ENCODE measurements at regions not wholly inside any gene's neighbourhood (a gene's known extent, or its start where the extent isn't known, plus 50 kb on each side); places are given as distances from the start of the nearest gene placed in this dataset.

DNA sequence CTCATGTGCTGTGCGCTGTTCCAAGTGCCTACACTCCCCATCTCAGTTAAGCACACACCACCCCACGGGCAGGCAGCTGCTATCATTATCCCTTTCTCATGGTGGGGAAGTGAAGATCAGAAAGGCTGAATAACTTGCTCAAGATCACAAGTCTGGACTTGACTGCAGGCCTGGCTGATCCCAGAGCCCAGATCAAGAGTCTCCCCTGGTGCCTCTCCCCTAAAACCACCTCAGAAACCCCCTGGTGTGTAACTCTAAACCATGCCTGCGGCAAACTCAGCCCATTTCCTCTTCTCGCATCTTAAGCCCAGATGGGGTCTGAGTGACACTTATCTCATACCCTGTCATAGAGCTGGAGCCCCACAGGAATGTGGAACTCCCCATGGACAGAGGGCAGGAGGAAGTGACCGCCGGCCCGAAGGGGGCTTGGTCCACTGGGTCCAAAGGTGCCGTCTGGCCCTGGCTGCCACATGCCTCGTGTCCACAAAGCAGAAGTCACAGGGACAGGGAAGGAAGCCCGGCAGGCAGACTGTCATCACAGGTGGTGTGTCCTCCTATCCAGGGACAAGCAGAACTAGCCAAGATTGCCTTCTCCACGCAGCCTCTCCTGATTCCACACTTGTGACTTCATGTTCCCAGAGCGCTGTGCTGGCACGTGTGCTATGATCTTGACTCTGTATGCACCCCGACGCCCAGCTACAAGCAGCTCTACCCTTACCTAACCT, 92.1 kb downstream of the SYF2 start (continued):
- TF ChIP-seq, protein P1, sequence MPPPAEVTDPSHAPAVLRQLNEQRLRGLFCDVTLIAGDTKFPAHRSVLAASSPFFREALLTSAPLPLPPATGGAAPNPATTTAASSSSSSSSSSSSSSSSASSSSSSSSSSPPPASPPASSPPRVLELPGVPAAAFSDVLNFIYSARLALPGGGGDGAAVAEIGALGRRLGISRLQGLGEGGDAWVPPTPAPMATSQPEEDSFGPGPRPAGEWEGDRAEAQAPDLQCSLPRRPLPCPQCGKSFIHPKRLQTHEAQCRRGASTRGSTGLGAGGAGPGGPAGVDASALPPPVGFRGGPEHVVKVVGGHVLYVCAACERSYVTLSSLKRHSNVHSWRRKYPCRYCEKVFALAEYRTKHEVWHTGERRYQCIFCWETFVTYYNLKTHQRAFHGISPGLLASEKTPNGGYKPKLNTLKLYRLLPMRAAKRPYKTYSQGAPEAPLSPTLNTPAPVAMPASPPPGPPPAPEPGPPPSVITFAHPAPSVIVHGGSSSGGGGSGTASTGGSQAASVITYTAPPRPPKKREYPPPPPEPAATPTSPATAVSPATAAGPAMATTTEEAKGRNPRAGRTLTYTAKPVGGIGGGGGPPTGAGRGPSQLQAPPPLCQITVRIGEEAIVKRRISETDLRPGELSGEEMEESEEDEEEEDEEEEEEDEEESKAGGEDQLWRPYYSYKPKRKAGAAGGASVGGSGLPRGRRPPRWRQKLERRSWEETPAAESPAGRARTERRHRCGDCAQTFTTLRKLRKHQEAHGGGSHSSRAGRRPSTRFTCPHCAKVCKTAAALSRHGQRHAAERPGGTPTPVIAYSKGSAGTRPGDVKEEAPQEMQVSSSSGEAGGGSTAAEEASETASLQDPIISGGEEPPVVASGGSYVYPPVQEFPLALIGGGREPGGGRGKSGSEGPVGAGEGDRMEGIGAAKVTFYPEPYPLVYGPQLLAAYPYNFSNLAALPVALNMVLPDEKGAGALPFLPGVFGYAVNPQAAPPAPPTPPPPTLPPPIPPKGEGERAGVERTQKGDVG (CRISPR knock-in tag; IDR thresholded peaks at IDR 0.05; ENCODE audit: borderline replicate concordance): 0 out of 2 replicates have a peak, but pooled peaks have one; percentile 62
- TF ChIP-seq MLLT10 (CRISPR knock-in tag; IDR thresholded peaks at IDR 0.05): no peak
- TF ChIP-seq, protein P2, sequence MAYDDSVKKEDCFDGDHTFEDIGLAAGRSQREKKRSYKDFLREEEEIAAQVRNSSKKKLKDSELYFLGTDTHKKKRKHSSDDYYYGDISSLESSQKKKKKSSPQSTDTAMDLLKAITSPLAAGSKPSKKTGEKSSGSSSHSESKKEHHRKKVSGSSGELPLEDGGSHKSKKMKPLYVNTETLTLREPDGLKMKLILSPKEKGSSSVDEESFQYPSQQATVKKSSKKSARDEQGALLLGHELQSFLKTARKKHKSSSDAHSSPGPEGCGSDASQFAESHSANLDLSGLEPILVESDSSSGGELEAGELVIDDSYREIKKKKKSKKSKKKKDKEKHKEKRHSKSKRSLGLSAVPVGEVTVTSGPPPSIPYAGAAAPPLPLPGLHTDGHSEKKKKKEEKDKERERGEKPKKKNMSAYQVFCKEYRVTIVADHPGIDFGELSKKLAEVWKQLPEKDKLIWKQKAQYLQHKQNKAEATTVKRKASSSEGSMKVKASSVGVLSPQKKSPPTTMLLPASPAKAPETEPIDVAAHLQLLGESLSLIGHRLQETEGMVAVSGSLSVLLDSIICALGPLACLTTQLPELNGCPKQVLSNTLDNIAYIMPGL (CRISPR knock-in tag; IDR thresholded peaks at IDR 0.05; ENCODE audit: borderline replicate concordance in 1 of 2, low read depth in 1 of 2): peak; percentile 32 to 55; a peak in 2 of 4 replicates
- TF ChIP-seq TBX2 (CRISPR knock-in tag; IDR thresholded peaks at IDR 0.05; ENCODE audit: borderline replicate concordance): peak; percentile 65; the same call in 1 of the 2 replicates
- TF ChIP-seq, protein P3, sequence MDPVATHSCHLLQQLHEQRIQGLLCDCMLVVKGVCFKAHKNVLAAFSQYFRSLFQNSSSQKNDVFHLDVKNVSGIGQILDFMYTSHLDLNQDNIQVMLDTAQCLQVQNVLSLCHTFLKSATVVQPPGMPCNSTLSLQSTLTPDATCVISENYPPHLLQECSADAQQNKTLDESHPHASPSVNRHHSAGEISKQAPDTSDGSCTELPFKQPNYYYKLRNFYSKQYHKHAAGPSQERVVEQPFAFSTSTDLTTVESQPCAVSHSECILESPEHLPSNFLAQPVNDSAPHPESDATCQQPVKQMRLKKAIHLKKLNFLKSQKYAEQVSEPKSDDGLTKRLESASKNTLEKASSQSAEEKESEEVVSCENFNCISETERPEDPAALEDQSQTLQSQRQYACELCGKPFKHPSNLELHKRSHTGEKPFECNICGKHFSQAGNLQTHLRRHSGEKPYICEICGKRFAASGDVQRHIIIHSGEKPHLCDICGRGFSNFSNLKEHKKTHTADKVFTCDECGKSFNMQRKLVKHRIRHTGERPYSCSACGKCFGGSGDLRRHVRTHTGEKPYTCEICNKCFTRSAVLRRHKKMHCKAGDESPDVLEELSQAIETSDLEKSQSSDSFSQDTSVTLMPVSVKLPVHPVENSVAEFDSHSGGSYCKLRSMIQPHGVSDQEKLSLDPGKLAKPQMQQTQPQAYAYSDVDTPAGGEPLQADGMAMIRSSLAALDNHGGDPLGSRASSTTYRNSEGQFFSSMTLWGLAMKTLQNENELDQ (CRISPR knock-in tag; IDR thresholded peaks at IDR 0.05; ENCODE audit: borderline replicate concordance): no peak
- TF ChIP-seq IKZF4 (CRISPR knock-in tag; IDR thresholded peaks at IDR 0.05; ENCODE audit: borderline replicate concordance, low read depth, not compliant biosample characterization): peak; percentile 25
- TF ChIP-seq, protein P4, sequence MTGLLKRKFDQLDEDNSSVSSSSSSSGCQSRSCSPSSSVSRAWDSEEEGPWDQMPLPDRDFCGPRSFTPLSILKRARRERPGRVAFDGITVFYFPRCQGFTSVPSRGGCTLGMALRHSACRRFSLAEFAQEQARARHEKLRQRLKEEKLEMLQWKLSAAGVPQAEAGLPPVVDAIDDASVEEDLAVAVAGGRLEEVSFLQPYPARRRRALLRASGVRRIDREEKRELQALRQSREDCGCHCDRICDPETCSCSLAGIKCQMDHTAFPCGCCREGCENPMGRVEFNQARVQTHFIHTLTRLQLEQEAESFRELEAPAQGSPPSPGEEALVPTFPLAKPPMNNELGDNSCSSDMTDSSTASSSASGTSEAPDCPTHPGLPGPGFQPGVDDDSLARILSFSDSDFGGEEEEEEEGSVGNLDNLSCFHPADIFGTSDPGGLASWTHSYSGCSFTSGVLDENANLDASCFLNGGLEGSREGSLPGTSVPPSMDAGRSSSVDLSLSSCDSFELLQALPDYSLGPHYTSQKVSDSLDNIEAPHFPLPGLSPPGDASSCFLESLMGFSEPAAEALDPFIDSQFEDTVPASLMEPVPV (CRISPR knock-in tag; IDR thresholded peaks at IDR 0.05): no peak
- TF ChIP-seq EP300 (IDR thresholded peaks at IDR 0.05; ENCODE audit: low read depth in 2 of 2, low read length in 2 of 2): no peak
- TF ChIP-seq EP300 (CRISPR knock-in tag; IDR thresholded peaks at IDR 0.05; ENCODE audit: borderline replicate concordance): 0 out of 2 replicates have a peak, but pooled peaks have one; percentile 16
- no peak for TF ChIP-seq SOX13 (IDR thresholded peaks at IDR 0.05)
- peak in 1 of 2 experiments; percentile 41; a peak in 1 of 4 replicates for TF ChIP-seq SOX13 (CRISPR knock-in tag; conservative IDR thresholded peaks at IDR 0.05 in 1 of 2, IDR thresholded peaks at IDR 0.05 in 1 of 2)
- no peak for TF ChIP-seq KLF9 (CRISPR knock-in tag; IDR thresholded peaks at IDR 0.05; ENCODE audit: low read depth)
- peak; percentile 80 for TF ChIP-seq ETV5 (CRISPR knock-in tag; IDR thresholded peaks at IDR 0.05; ENCODE audit: borderline replicate concordance)
- no peak for TF ChIP-seq FOXK2 (IDR thresholded peaks at IDR 0.05)
- TF ChIP-seq, protein P5, sequence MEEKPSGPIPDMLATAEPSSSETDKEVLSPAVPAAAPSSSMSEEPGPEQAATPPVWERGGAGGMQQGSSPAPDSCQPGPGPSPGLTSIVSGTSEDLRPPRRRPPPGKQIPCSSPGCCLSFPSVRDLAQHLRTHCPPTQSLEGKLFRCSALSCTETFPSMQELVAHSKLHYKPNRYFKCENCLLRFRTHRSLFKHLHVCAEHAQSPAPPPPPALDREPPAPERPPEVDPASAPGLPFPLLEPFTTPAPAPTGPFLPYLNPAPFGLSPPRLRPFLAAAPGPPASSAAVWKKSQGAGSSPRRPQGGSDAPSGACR (CRISPR knock-in tag; IDR thresholded peaks at IDR 0.05): 0 out of 2 replicates have a peak, but pooled peaks have one; percentile 54
- TF ChIP-seq TAF15 (IDR thresholded peaks at IDR 0.05; ENCODE audit: low read depth, low read length, poor library complexity, severe bottlenecking): no peak

Data from HepG2 (cell line).